K562 (cell line): ENCODE measurements at regions not wholly inside any gene's neighbourhood (a gene's known extent, or its start where the extent isn't known, plus 50 kb on each side); places are given as distances from the start of the nearest gene placed in this dataset.

Experiments
- ATAC-seq: fragments of 200-7000 bp; cut with Tn5 transposase; 3 replicates; pipeline ENCODE4 v1.9.1; 2020; ENCODE audit warnings: moderate library complexity
- BruUV-seq: library from RNA; stranded (reverse); fragments of 400-500 nt; replicated peaks from 2 replicates; lab custom pipeline; 2021; lab: Mats Ljungman, UMichigan
- CTCF ChIA-PET: fragments of 300-600 bp; formaldehyde crosslinking; extraction: SDS; loops from one replicate; lab custom pipeline; 2021; ENCODE audit warnings: low intra/inter-chr PET ratio; lab: Yijun Ruan, JAX
- POLR2A ChIA-PET: fragments of 300-600, 350-650 bp; sonication (Branson Sonifier 250); formaldehyde crosslinking; extraction: SDS; loops from one replicate; lab custom pipeline; 2021; ENCODE audit warnings: antibody characterized with exemption, inconsistent platforms; lab: Yijun Ruan, JAX
- DNase-seq, 4 experiments: peaks; one replicate each; pipeline versions ENCODE4 v3.0.0 to v3.0.0-alpha.2; 2011 to 2018; ENCODE audit warnings: low spot score in 3 of 4, mixed read lengths in 3 of 4; ENCODE audit errors: extremely low read depth in 1 of 4
- FAIRE-seq: peaks from 2 replicates; lab custom pipeline; 2011; peaks lifted over from hg19 to GRCh38; lab: Jason Lieb, UNC
- H2AFZ ChIP-seq: 2 replicates; pipeline ENCODE4 v1.6.0; 2011; ENCODE audit warnings: low read depth, low read length, control low read depth, inconsistent platforms
- H3K27ac ChIP-seq: fragments of 200-600 bp; 3 replicates; pipeline ENCODE4 v1.8.0; 2011; ENCODE audit warnings: low read depth, mild to moderate bottlenecking, control low read depth, inconsistent platforms, low read length, moderate library complexity, mixed read lengths; ENCODE audit errors: extremely low read depth
- H3K27me3 ChIP-seq, 2 experiments: fragments of 300-600 bp in 1 of 2; 2 replicates in 1 of 2; 3 replicates in 1 of 2; pipeline versions ENCODE4 v1.6.0 to v1.8.0; 2011; ENCODE audit warnings: inconsistent platforms in 2 of 2, low read length in 2 of 2, mild to moderate bottlenecking in 1 of 2, mixed read lengths in 1 of 2, moderate library complexity in 1 of 2; ENCODE audit not compliant: control insufficient read depth in 2 of 2, insufficient read depth in 2 of 2
- H3K36me3 ChIP-seq: fragments of 300-600 bp; 3 replicates; pipeline ENCODE4 v1.8.0; 2011; ENCODE audit warnings: mild to moderate bottlenecking, low read length, inconsistent platforms; ENCODE audit not compliant: control insufficient read depth, insufficient read depth
- H3K4me1 ChIP-seq, 2 experiments: fragments of 200-600 bp in 1 of 2; replicated peaks in 1 of 2; 2 replicates in 1 of 2; 3 replicates in 1 of 2; pipeline versions ENCODE4 v1.5.1 to v1.8.0; 2011; ENCODE audit warnings: inconsistent platforms in 2 of 2, low read length in 2 of 2, mild to moderate bottlenecking in 1 of 2, mixed read lengths in 1 of 2, moderate library complexity in 1 of 2; ENCODE audit not compliant: control insufficient read depth in 2 of 2, insufficient read depth in 2 of 2
- H3K4me2 ChIP-seq: 2 replicates; pipeline ENCODE4 v1.6.1; 2011; ENCODE audit warnings: low read length, control low read depth, inconsistent platforms, mixed read lengths; ENCODE audit not compliant: insufficient read depth
- H3K4me3 ChIP-seq: fragments of 200-600 bp; sonication (generic), shearing (Covaris generic); 2 replicates; pipeline ENCODE4 v1.5.1; 2016; ENCODE audit warnings: control low read depth, inconsistent platforms
- H3K79me2 ChIP-seq: fragments of 200-600 bp; 3 replicates; pipeline ENCODE4 v1.8.0; 2011; ENCODE audit warnings: low read length, inconsistent platforms; ENCODE audit not compliant: control insufficient read depth, insufficient read depth
- H3K9ac ChIP-seq, 2 experiments: 2 replicates each; pipeline versions ENCODE4 v1.6.0 to v1.6.1; 2011; ENCODE audit warnings: low read depth in 2 of 2, low read length in 2 of 2, control low read depth in 1 of 2, inconsistent platforms in 1 of 2, mild to moderate bottlenecking in 1 of 2, mixed read lengths in 1 of 2; ENCODE audit not compliant: insufficient read depth in 1 of 2
- H3K9me1 ChIP-seq: one replicate; pipeline ENCODE4 v1.6.0; 2011; ENCODE audit warnings: inconsistent platforms, mild to moderate bottlenecking, low read length, moderate library complexity; ENCODE audit not compliant: control insufficient read depth, insufficient read depth
- H3K9me3 ChIP-seq: replicated peaks from 2 replicates; pipeline ENCODE4 v1.5.1; 2011; ENCODE audit warnings: low read depth, low read length, inconsistent platforms; ENCODE audit not compliant: control insufficient read depth, insufficient read depth
- H4K20me1 ChIP-seq: replicated peaks from 2 replicates; pipeline ENCODE4 v1.6.1; 2011; ENCODE audit warnings: low read length, inconsistent platforms, mixed read lengths; ENCODE audit not compliant: control insufficient read depth, insufficient read depth
- BRCA1 ChIP-seq, 2 experiments: fragments of 450-650 bp in 1 of 2; sonication (generic) in 1 of 2; formaldehyde crosslinking in 1 of 2; IDR thresholded peaks; 2 replicates each; pipeline versions ENCODE4 v1.5.0 to v1.6.1; 2017 to 2020; ENCODE audit warnings: mild to moderate bottlenecking in 1 of 2, missing genetic modification reagents in 1 of 2
- CEBPB ChIP-seq: fragments of 450-650 bp; IDR thresholded peaks from 2 replicates; pipeline ENCODE4 v1.6.1; 2016; ENCODE audit warnings: missing genetic modification characterization, missing compliant biosample characterization
- FOXK2 ChIP-seq, 2 experiments: fragments of 450-650 bp; IDR thresholded peaks in 1 of 2; conservative IDR thresholded peaks in 1 of 2; 2 replicates each; pipeline ENCODE4 v1.6.1; 2016; ENCODE audit warnings: low read depth in 2 of 2, mild to moderate bottlenecking in 1 of 2
- STAT5B ChIP-seq: fragments of 250-450 bp; sonication (Bioruptor Pico); IDR thresholded peaks from 2 replicates; pipeline ENCODE4 v1.8.0; 2021; ENCODE audit warnings: mild to moderate bottlenecking, inconsistent platforms
- ZNF277 ChIP-seq: fragments of 250-450 bp; sonication (Bioruptor Pico); IDR thresholded peaks from 2 replicates; pipeline ENCODE4 v1.8.0; 2022; ENCODE audit warnings: inconsistent platforms, mild to moderate bottlenecking, moderate library complexity, borderline replicate concordance
- ZNF707 ChIP-seq: fragments of 250-450 bp; sonication (Bioruptor Pico); conservative IDR thresholded peaks from 2 replicates; pipeline ENCODE4 v1.8.0; 2022; ENCODE audit warnings: inconsistent platforms, mild to moderate bottlenecking, moderate library complexity
- WGBS: fragments of 100-300 bp; shearing (Covaris generic); methylation state at CpG from one replicate; pipeline ENCODE4 v1.1.6; 2016; ENCODE audit warnings: low coverage, mixed read lengths; ENCODE audit not compliant: insufficient coverage; ENCODE audit errors: missing lambda C conversion rate; 5-methylcytosine and 5-hydroxymethylcytosine counted together
- in situ Hi-C: fragments of 300-500 bp; cut with MboI; formaldehyde crosslinking; loops from 4 replicates; pipeline ENCODE4 v1.15.0; 2018; ENCODE audit warnings: inconsistent platforms, mixed read lengths
- intact Hi-C: fragments of 100-400 bp; cut with micrococcal nuclease; formaldehyde crosslinking; loops from 2 replicates; pipeline ENCODE4 v1.14.2; 2022

- ChIA-PET POLR2A (no interaction called here), CTCF (no interaction called here)
- no peaks in the 10 kb centered on the region for H3K4me1 ChIP-seq
- no peak for FAIRE-seq
- no peak overlapping the region for H3K9ac ChIP-seq
- no peak overlapping the region for H2AFZ ChIP-seq
- H3K4me3 ChIP-seq, result no peak overlapping the region
- intact Hi-C loops (no loop called here), in situ Hi-C loops (no loop called here)
- no peaks in the 10 kb centered on the region for H3K79me2 ChIP-seq
- H4K20me1 ChIP-seq, result no peaks in the 10 kb centered on the region; the same call in 1 of the 2 replicates
- no peak overlapping the region for H3K4me2 ChIP-seq
- no peak for ATAC-seq
- H3K9me1 ChIP-seq, result no peaks in the 10 kb centered on the region
- no peak overlapping the region for H3K27ac ChIP-seq
- H3K36me3 ChIP-seq, result no peaks in the 10 kb centered on the region
- no peak for DNase-seq
- H3K9me3 ChIP-seq, result no peaks in the 10 kb centered on the region
- H3K27me3 ChIP-seq, result no peaks in the 10 kb centered on the region
- 4% methylated on average over 3 of the region's 3 CpGs for WGBS
- TF ChIP-seq STAT5B (CRISPR knock-in tag) (no peak), FOXK2 (conservative IDR thresholded peaks at IDR 0.05 in 1 of 2, IDR thresholded peaks at IDR 0.05 in 1 of 2; ENCODE audit: low read depth in 2 of 2) (no peak), BRCA1 (IDR thresholded peaks at IDR 0.05) (no peak), BRCA1 (CRISPR knock-in tag; IDR thresholded peaks at IDR 0.05) (no peak), ZNF277 (CRISPR knock-in tag) (no peak), ZNF707 (no peak), CEBPB (no peak)
- BruUV-seq, result no TSS peak
Measured at GRCh38 chr15:94626949-94627348, 395.6 kb downstream of the MCTP2 start.
